Liver (tissue), 8 donors: ENCODE measurements at regions not wholly inside any gene's neighbourhood (a gene's known extent, or its start where the extent isn't known, plus 50 kb on each side); places are given as distances from the start of the nearest gene placed in this dataset.

ENCODE experiments used
- DNase-seq: peaks from one replicate; pipeline ENCODE4 v3.0.0-alpha.2; 2017; ENCODE audit warnings: low spot score
- H3K27ac ChIP-seq, 2 donors: one replicate each; pipeline ENCODE4 v1.7.0; 2013; ENCODE audit warnings: inconsistent platforms in 2 of 2, low read length in 2 of 2, control low read depth in 1 of 2, low read depth in 1 of 2, mild to moderate bottlenecking in 1 of 2
- H3K27me3 ChIP-seq, 4 donors: one replicate each; pipeline versions ENCODE4 v1.6.1 to v1.7.0; 2013; ENCODE audit warnings: low read length in 3 of 4, inconsistent platforms in 1 of 4, mild to moderate bottlenecking in 1 of 4, moderate library complexity in 1 of 4; ENCODE audit not compliant: control insufficient read depth in 4 of 4, insufficient read depth in 4 of 4
- H3K36me3 ChIP-seq, 4 donors: one replicate each; pipeline versions ENCODE4 v1.6.1 to v1.7.0; 2013; ENCODE audit warnings: low read length in 3 of 4, mild to moderate bottlenecking in 3 of 4, low read depth in 1 of 4, moderate library complexity in 1 of 4; ENCODE audit not compliant: control insufficient read depth in 4 of 4, insufficient read depth in 3 of 4
- H3K4me1 ChIP-seq, 4 donors: one replicate each; pipeline versions ENCODE4 v1.6.1 to v1.7.0; 2013; ENCODE audit warnings: low read length in 3 of 4, mild to moderate bottlenecking in 3 of 4, moderate library complexity in 1 of 4; ENCODE audit not compliant: control insufficient read depth in 4 of 4, insufficient read depth in 4 of 4
- H3K4me3 ChIP-seq, 3 donors: one replicate each; pipeline versions ENCODE4 v1.6.1 to v1.7.0; 2013; ENCODE audit warnings: low read length in 3 of 3, control low read depth in 1 of 3, low read depth in 1 of 3, mild to moderate bottlenecking in 1 of 3
- H3K9ac ChIP-seq, 2 donors: one replicate each; pipeline ENCODE4 v1.7.0; 2013; ENCODE audit warnings: low read length in 2 of 2, mild to moderate bottlenecking in 2 of 2, moderate library complexity in 2 of 2, control low read depth in 1 of 2, low read depth in 1 of 2
- H3K9me3 ChIP-seq, 4 donors: one replicate each; pipeline versions ENCODE4 v1.6.1 to v1.7.0; 2013; ENCODE audit warnings: low read length in 3 of 4; ENCODE audit not compliant: control insufficient read depth in 4 of 4
- CTCF ChIP-seq: fragments of 150-350 bp; IDR thresholded peaks from 2 replicates; pipeline ENCODE4 v1.5.1; 2017; ENCODE audit warnings: improper control_type of control experiment, low read depth, low read length; ENCODE audit not compliant: missing input control
- EGR1 ChIP-seq, 2 donors: IDR thresholded peaks; 2 replicates each; pipeline ENCODE4 v1.6.1; 2016 to 2018; ENCODE audit warnings: antibody characterized with exemption in 2 of 2, low read depth in 2 of 2
- FOXA1 ChIP-seq: IDR thresholded peaks from 2 replicates; pipeline ENCODE4 v1.6.1; 2016; ENCODE audit warnings: antibody characterized with exemption
- FOXA2 ChIP-seq: IDR thresholded peaks from 2 replicates; pipeline ENCODE4 v1.6.1; 2016; ENCODE audit warnings: antibody characterized with exemption
- GABPA ChIP-seq, 2 donors: IDR thresholded peaks in 1 of 2; conservative IDR thresholded peaks in 1 of 2; 2 replicates each; pipeline ENCODE4 v1.6.1; 2016; ENCODE audit warnings: antibody characterized with exemption in 2 of 2, mild to moderate bottlenecking in 1 of 2, moderate library complexity in 1 of 2
- HNF4A ChIP-seq, 2 donors: conservative IDR thresholded peaks; 2 replicates each; pipeline ENCODE4 v1.6.1; 2016; ENCODE audit warnings: antibody characterized with exemption in 2 of 2, mild to moderate bottlenecking in 2 of 2
- HNF4G ChIP-seq: IDR thresholded peaks from 2 replicates; pipeline ENCODE4 v1.6.1; 2016; ENCODE audit warnings: antibody characterized with exemption
- NR2F2 ChIP-seq: IDR thresholded peaks from 2 replicates; pipeline ENCODE4 v1.6.1; 2016; ENCODE audit warnings: antibody characterized with exemption
- RAD21 ChIP-seq, 2 donors: IDR thresholded peaks; 2 replicates each; pipeline ENCODE4 v1.6.1; 2016; ENCODE audit warnings: antibody characterized with exemption in 2 of 2, mild to moderate bottlenecking in 2 of 2
- RXRA ChIP-seq, 2 donors: IDR thresholded peaks; 2 replicates each; pipeline ENCODE4 v1.6.1; 2017 to 2018; ENCODE audit warnings: antibody characterized with exemption in 2 of 2, mild to moderate bottlenecking in 1 of 2
- SP1 ChIP-seq: IDR thresholded peaks from 2 replicates; pipeline ENCODE4 v1.6.1; 2018; ENCODE audit warnings: antibody characterized with exemption, mild to moderate bottlenecking
- TAF1 ChIP-seq: conservative IDR thresholded peaks from 2 replicates; pipeline ENCODE4 v1.6.1; 2016; ENCODE audit warnings: antibody characterized with exemption, mild to moderate bottlenecking
- YY1 ChIP-seq: IDR thresholded peaks from 2 replicates; pipeline ENCODE4 v1.6.1; 2016; ENCODE audit warnings: antibody characterized with exemption, mild to moderate bottlenecking
- ZBTB33 ChIP-seq: IDR thresholded peaks from 2 replicates; pipeline ENCODE4 v1.6.1; 2016; ENCODE audit warnings: antibody characterized with exemption
- WGBS: extraction: QIAGEN DNeasy Blood & Tissue Kit; methylation state at CpG from one replicate; pipeline ENCODE4 v1.1.7; 2013; 5-methylcytosine and 5-hydroxymethylcytosine counted together
- donor health status: healthy.
- donor health status: healthy.
- donor health status: healthy.
- donor health status: healthy.
- donor health status: healthy.

- TF ChIP-seq ZBTB33 (no peak), NR2F2 (no peak), FOXA2 (no peak)
Measured at GRCh38 chr3:88398581-88398980, 248.8 kb downstream of the C3orf38 start (continued).

- TF ChIP-seq TAF1, result no peak
- TF ChIP-seq NR2F2, result no peak
- TF ChIP-seq ZBTB33, result no peak
- H3K9me3 ChIP-seq, result peaks cover 0 to 2% (median 0%) of the 10 kb centered on the region in 4 donors
- H3K9ac ChIP-seq, result no peak overlapping the region
- H3K27ac ChIP-seq, result no peak overlapping the region
- H3K4me3 ChIP-seq, result no peak overlapping the region
- H3K4me1 ChIP-seq, result no peaks in the 10 kb centered on the region
- no peaks in the 10 kb centered on the region for H3K36me3 ChIP-seq
- H3K27me3 ChIP-seq, result peaks cover 0 to 4% (median 0%) of the 10 kb centered on the region in 4 donors
- DNase-seq, result no peak
Measured at GRCh38 chr3:88403319-88403718, 253.6 kb downstream of the C3orf38 start.

- 89% methylated on average over 1 of the region's 1 CpG for WGBS
- no peaks in the 10 kb centered on the region for H3K36me3 ChIP-seq
Measured at GRCh38 chr3:88408097-88408496, 258.3 kb downstream of the C3orf38 start.

GRCh38 chr3:88408935-88409334 lies 259.2 kb downstream of the C3orf38 start:
- TF ChIP-seq EGR1 (IDR thresholded peaks at IDR 0.05; ENCODE audit: low read depth in 2 of 2), result no peak
- no peak for TF ChIP-seq YY1
- no peak for TF ChIP-seq HNF4A (conservative IDR thresholded peaks at IDR 0.05)
- no peak for TF ChIP-seq GABPA (IDR thresholded peaks at IDR 0.05 in 1 of 2, conservative IDR thresholded peaks at IDR 0.05 in 1 of 2)
- TF ChIP-seq FOXA2, result no peak
- no peak for TF ChIP-seq CTCF
- TF ChIP-seq SP1, result no peak
- no peak for TF ChIP-seq FOXA1
- Histone ChIP-seq H3K4me1 (no peaks in the 10 kb centered on the region), H3K4me3 (no peak overlapping the region), H3K27me3 (peaks cover 0 to 4% (median 0%) of the 10 kb centered on the region in 4 donors), H3K27ac (no peak overlapping the region), H3K9ac (no peak overlapping the region), H3K9me3 (peaks cover 0 to 2% (median 0%) of the 10 kb centered on the region in 4 donors), H3K36me3 (no peaks in the 10 kb centered on the region)
- no peak for DNase-seq
- 55% methylated on average over 5 of the region's 5 CpGs for WGBS

More at GRCh38 chr3:88408097-88408496, 258.3 kb downstream of the C3orf38 start:
- no peak for DNase-seq
- Histone ChIP-seq H3K4me1 (no peaks in the 10 kb centered on the region), H3K9me3 (peaks cover 0 to 2% (median 0%) of the 10 kb centered on the region in 4 donors), H3K27me3 (peaks cover 0 to 4% (median 0%) of the 10 kb centered on the region in 4 donors), H3K27ac (no peak overlapping the region), H3K9ac (no peak overlapping the region), H3K4me3 (no peak overlapping the region)
- no peak for TF ChIP-seq HNF4G
- TF ChIP-seq RXRA (IDR thresholded peaks at IDR 0.05), result no peak
- TF ChIP-seq TAF1, result no peak
- TF ChIP-seq RAD21 (IDR thresholded peaks at IDR 0.05), result no peak
- TF ChIP-seq NR2F2, result no peak
